ENCODE measurements at regions not wholly inside any gene's neighbourhood (a gene's known extent, or its start where the extent isn't known, plus 50 kb on each side); places are given as distances from the start of the nearest gene placed in this dataset.
"Not testable (repeated sequence)": the region's sequence is repeated elsewhere in the genome, so short reads cannot be mapped to it uniquely, and the experiment has no call there.

- not testable (repeated sequence) for H3K27ac ChIP-seq (ENCODE audit: low read depth in 1 of 2, low read length in 2 of 2); H3K9ac ChIP-seq (ENCODE audit: low read depth in 1 of 2, low read length in 2 of 2); H3K4me1 ChIP-seq (ENCODE audit: control insufficient read depth in 4 of 4, insufficient read depth in 4 of 4, low read length in 3 of 4); H3K4me3 ChIP-seq (ENCODE audit: low read depth in 1 of 3, low read length in 3 of 3); H3K36me3 ChIP-seq (ENCODE audit: control insufficient read depth in 4 of 4, insufficient read depth in 3 of 4, low read depth in 1 of 4, low read length in 3 of 4); H3K27me3 ChIP-seq (ENCODE audit: control insufficient read depth in 4 of 4, insufficient read depth in 4 of 4, low read length in 3 of 4); DNase-seq (ENCODE audit: low spot score); H3K9me3 ChIP-seq (ENCODE audit: control insufficient read depth in 4 of 4, low read length in 3 of 4)
- WGBS = no CpG with 5 or more reads among the region's 2 CpGs
Measured at GRCh38 chr15:21031703-21032102, 165.6 kb upstream of the POTEB2 start.

GRCh38 chr15:21029001-21029400 lies 162.9 kb upstream of the POTEB2 start:
- not testable (repeated sequence) for H3K36me3 ChIP-seq (ENCODE audit: control insufficient read depth in 4 of 4, insufficient read depth in 3 of 4, low read depth in 1 of 4, low read length in 3 of 4); H3K27ac ChIP-seq (ENCODE audit: low read depth in 1 of 2, low read length in 2 of 2); H3K9me3 ChIP-seq (ENCODE audit: control insufficient read depth in 4 of 4, low read length in 3 of 4); H3K4me3 ChIP-seq (ENCODE audit: low read depth in 1 of 3, low read length in 3 of 3); H3K4me1 ChIP-seq (ENCODE audit: control insufficient read depth in 4 of 4, insufficient read depth in 4 of 4, low read length in 3 of 4); DNase-seq (ENCODE audit: low spot score); H3K27me3 ChIP-seq (ENCODE audit: control insufficient read depth in 4 of 4, insufficient read depth in 4 of 4, low read length in 3 of 4); H3K9ac ChIP-seq (ENCODE audit: low read depth in 1 of 2, low read length in 2 of 2)
- WGBS = 50% methylated on average over 1 of the region's 6 CpGs

GRCh38 chr15:21027942-21028341 lies 161.8 kb upstream of the POTEB2 start:
- H3K9ac ChIP-seq (ENCODE audit: low read depth in 1 of 2, low read length in 2 of 2); H3K4me1 ChIP-seq (ENCODE audit: control insufficient read depth in 4 of 4, insufficient read depth in 4 of 4, low read length in 3 of 4); H3K4me3 ChIP-seq (ENCODE audit: low read depth in 1 of 3, low read length in 3 of 3); H3K27me3 ChIP-seq (ENCODE audit: control insufficient read depth in 4 of 4, insufficient read depth in 4 of 4, low read length in 3 of 4); H3K36me3 ChIP-seq (ENCODE audit: control insufficient read depth in 4 of 4, insufficient read depth in 3 of 4, low read depth in 1 of 4, low read length in 3 of 4); H3K27ac ChIP-seq (ENCODE audit: low read depth in 1 of 2, low read length in 2 of 2); H3K9me3 ChIP-seq (ENCODE audit: control insufficient read depth in 4 of 4, low read length in 3 of 4); DNase-seq (ENCODE audit: low spot score): not testable (repeated sequence)
- 59% methylated on average over 5 of the region's 9 CpGs for WGBS

- not testable (repeated sequence) for H3K27ac ChIP-seq (ENCODE audit: low read depth in 1 of 2, low read length in 2 of 2); H3K4me3 ChIP-seq (ENCODE audit: low read depth in 1 of 3, low read length in 3 of 3); H3K27me3 ChIP-seq (ENCODE audit: control insufficient read depth in 4 of 4, insufficient read depth in 4 of 4, low read length in 3 of 4); H3K4me1 ChIP-seq (ENCODE audit: control insufficient read depth in 4 of 4, insufficient read depth in 4 of 4, low read length in 3 of 4); H3K36me3 ChIP-seq (ENCODE audit: control insufficient read depth in 4 of 4, insufficient read depth in 3 of 4, low read depth in 1 of 4, low read length in 3 of 4); H3K9me3 ChIP-seq (ENCODE audit: control insufficient read depth in 4 of 4, low read length in 3 of 4); H3K9ac ChIP-seq (ENCODE audit: low read depth in 1 of 2, low read length in 2 of 2); DNase-seq (ENCODE audit: low spot score)
- 84% methylated on average over 9 of the region's 12 CpGs for WGBS
Measured at GRCh38 chr15:21026848-21027247, 160.7 kb upstream of the POTEB2 start.

GRCh38 chr15:21024235-21024987 lies 158.3 kb upstream of the POTEB2 start:
- not testable (repeated sequence) for DNase-seq (ENCODE audit: low spot score); H3K4me3 ChIP-seq (ENCODE audit: low read depth in 1 of 3, low read length in 3 of 3); H3K36me3 ChIP-seq (ENCODE audit: control insufficient read depth in 4 of 4, insufficient read depth in 3 of 4, low read depth in 1 of 4, low read length in 3 of 4); H3K27me3 ChIP-seq (ENCODE audit: control insufficient read depth in 4 of 4, insufficient read depth in 4 of 4, low read length in 3 of 4); H3K4me1 ChIP-seq (ENCODE audit: control insufficient read depth in 4 of 4, insufficient read depth in 4 of 4, low read length in 3 of 4); H3K9ac ChIP-seq (ENCODE audit: low read depth in 1 of 2, low read length in 2 of 2); H3K9me3 ChIP-seq (ENCODE audit: control insufficient read depth in 4 of 4, low read length in 3 of 4); H3K27ac ChIP-seq (ENCODE audit: low read depth in 1 of 2, low read length in 2 of 2)
- WGBS = 91% methylated on average over 17 of the region's 18 CpGs

GRCh38 chr15:21018176-21018575 lies 152.1 kb upstream of the POTEB2 start:
- H3K36me3 ChIP-seq (ENCODE audit: control insufficient read depth in 4 of 4, insufficient read depth in 3 of 4, low read depth in 1 of 4, low read length in 3 of 4); H3K9me3 ChIP-seq (ENCODE audit: control insufficient read depth in 4 of 4, low read length in 3 of 4); H3K9ac ChIP-seq (ENCODE audit: low read depth in 1 of 2, low read length in 2 of 2); H3K4me3 ChIP-seq (ENCODE audit: low read depth in 1 of 3, low read length in 3 of 3); DNase-seq (ENCODE audit: low spot score); H3K27me3 ChIP-seq (ENCODE audit: control insufficient read depth in 4 of 4, insufficient read depth in 4 of 4, low read length in 3 of 4); H3K4me1 ChIP-seq (ENCODE audit: control insufficient read depth in 4 of 4, insufficient read depth in 4 of 4, low read length in 3 of 4); H3K27ac ChIP-seq (ENCODE audit: low read depth in 1 of 2, low read length in 2 of 2): not testable (repeated sequence)
- WGBS = 83% methylated on average over 10 of the region's 11 CpGs

- 83% methylated on average over 8 of the region's 9 CpGs for WGBS
- not testable (repeated sequence) for H3K9ac ChIP-seq (ENCODE audit: low read depth in 1 of 2, low read length in 2 of 2); H3K9me3 ChIP-seq (ENCODE audit: control insufficient read depth in 4 of 4, low read length in 3 of 4); H3K4me1 ChIP-seq (ENCODE audit: control insufficient read depth in 4 of 4, insufficient read depth in 4 of 4, low read length in 3 of 4); DNase-seq (ENCODE audit: low spot score); H3K4me3 ChIP-seq (ENCODE audit: low read depth in 1 of 3, low read length in 3 of 3); H3K36me3 ChIP-seq (ENCODE audit: control insufficient read depth in 4 of 4, insufficient read depth in 3 of 4, low read depth in 1 of 4, low read length in 3 of 4); H3K27me3 ChIP-seq (ENCODE audit: control insufficient read depth in 4 of 4, insufficient read depth in 4 of 4, low read length in 3 of 4); H3K27ac ChIP-seq (ENCODE audit: low read depth in 1 of 2, low read length in 2 of 2)
Measured at GRCh38 chr15:21017326-21017725, 151.2 kb upstream of the POTEB2 start.

GRCh38 chr15:21016589-21016988 lies 150.5 kb upstream of the POTEB2 start:
- H3K9me3 ChIP-seq (ENCODE audit: control insufficient read depth in 4 of 4, low read length in 3 of 4); H3K4me3 ChIP-seq (ENCODE audit: low read depth in 1 of 3, low read length in 3 of 3); H3K27me3 ChIP-seq (ENCODE audit: control insufficient read depth in 4 of 4, insufficient read depth in 4 of 4, low read length in 3 of 4); DNase-seq (ENCODE audit: low spot score); H3K27ac ChIP-seq (ENCODE audit: low read depth in 1 of 2, low read length in 2 of 2); H3K4me1 ChIP-seq (ENCODE audit: control insufficient read depth in 4 of 4, insufficient read depth in 4 of 4, low read length in 3 of 4); H3K36me3 ChIP-seq (ENCODE audit: control insufficient read depth in 4 of 4, insufficient read depth in 3 of 4, low read depth in 1 of 4, low read length in 3 of 4); H3K9ac ChIP-seq (ENCODE audit: low read depth in 1 of 2, low read length in 2 of 2): not testable (repeated sequence)
- WGBS = 93% methylated on average over 3 of the region's 4 CpGs

GRCh38 chr15:21015171-21015570 lies 149.1 kb upstream of the POTEB2 start:
- not testable (repeated sequence) for H3K9ac ChIP-seq (ENCODE audit: low read depth in 1 of 2, low read length in 2 of 2); H3K27me3 ChIP-seq (ENCODE audit: control insufficient read depth in 4 of 4, insufficient read depth in 4 of 4, low read length in 3 of 4); H3K36me3 ChIP-seq (ENCODE audit: control insufficient read depth in 4 of 4, insufficient read depth in 3 of 4, low read depth in 1 of 4, low read length in 3 of 4); H3K9me3 ChIP-seq (ENCODE audit: control insufficient read depth in 4 of 4, low read length in 3 of 4); H3K27ac ChIP-seq (ENCODE audit: low read depth in 1 of 2, low read length in 2 of 2); H3K4me3 ChIP-seq (ENCODE audit: low read depth in 1 of 3, low read length in 3 of 3); DNase-seq (ENCODE audit: low spot score); H3K4me1 ChIP-seq (ENCODE audit: control insufficient read depth in 4 of 4, insufficient read depth in 4 of 4, low read length in 3 of 4)
- 75% methylated on average over 6 of the region's 8 CpGs for WGBS

Data from liver (tissue), 6 donors.